HUES64 (cell line): ENCODE measurements at regions not wholly inside any gene's neighbourhood (a gene's known extent, or its start where the extent isn't known, plus 50 kb on each side); places are given as distances from the start of the nearest gene placed in this dataset.

ENCODE experiments used
- H3K27ac ChIP-seq: 2 replicates; pipeline ENCODE4 v1.7.0; 2013; ENCODE audit warnings: low read depth, low read length, inconsistent platforms
- H3K27me3 ChIP-seq: 2 replicates; pipeline ENCODE4 v1.6.1; 2013; ENCODE audit warnings: mild to moderate bottlenecking, low read length; ENCODE audit not compliant: insufficient read depth
- H3K36me3 ChIP-seq: 2 replicates; pipeline ENCODE4 v1.6.1; 2013; ENCODE audit warnings: mild to moderate bottlenecking, low read length; ENCODE audit not compliant: insufficient read depth
- H3K4me1 ChIP-seq: 2 replicates; pipeline ENCODE4 v1.6.1; 2013; ENCODE audit warnings: mild to moderate bottlenecking, low read length, moderate library complexity; ENCODE audit not compliant: insufficient read depth
- H3K4me3 ChIP-seq: 2 replicates; pipeline ENCODE4 v1.5.1; 2013; ENCODE audit warnings: mild to moderate bottlenecking, low read length, moderate library complexity
- H3K9ac ChIP-seq: 2 replicates; pipeline ENCODE4 v1.6.1; 2013; ENCODE audit warnings: mild to moderate bottlenecking, low read depth, low read length
- H3K9me3 ChIP-seq: 2 replicates; pipeline ENCODE4 v1.6.1; 2013; ENCODE audit warnings: low read depth, low read length; ENCODE audit not compliant: insufficient read depth
- whole genome bisulfite sequencing: fragments of 150-250, 120-280 bp; methylation state at CpG from one replicate; pipeline ENCODE4 v1.1.7; 2013; ENCODE audit warnings: missing lambda C conversion rate; 5-methylcytosine and 5-hydroxymethylcytosine counted together

DNA sequence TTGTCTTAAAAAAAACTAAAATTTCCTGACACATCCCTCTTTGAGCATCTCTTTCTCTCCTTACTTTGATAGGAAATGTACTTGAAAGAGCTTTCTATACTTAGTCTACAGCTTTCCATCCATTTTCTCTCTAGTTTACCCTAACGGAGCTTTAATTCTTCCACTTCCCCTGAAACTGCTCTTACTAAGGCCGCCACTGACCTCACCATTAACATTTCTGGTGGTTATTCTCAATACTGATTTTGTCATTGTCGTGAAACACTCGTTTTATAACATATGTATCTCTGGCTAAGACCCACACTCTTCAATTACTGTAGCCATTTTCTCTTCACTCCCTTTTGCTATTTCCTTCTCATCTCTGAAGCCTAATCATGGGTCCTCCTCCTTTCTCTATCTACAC, 262.0 kb upstream of the FERD3L start:
- no peak overlapping the region for H3K9ac ChIP-seq
- no peak overlapping the region for H3K27ac ChIP-seq
- H3K36me3 ChIP-seq, result no peaks in the 10 kb centered on the region
- WGBS, result 97% methylated on average over 4 of the region's 4 CpGs
- H3K27me3 ChIP-seq, result no peaks in the 10 kb centered on the region
- H3K4me1 ChIP-seq, result peaks cover 19% of the 10 kb centered on the region
- H3K9me3 ChIP-seq, result no peaks in the 10 kb centered on the region
- H3K4me3 ChIP-seq, result no peak overlapping the region

DNA sequence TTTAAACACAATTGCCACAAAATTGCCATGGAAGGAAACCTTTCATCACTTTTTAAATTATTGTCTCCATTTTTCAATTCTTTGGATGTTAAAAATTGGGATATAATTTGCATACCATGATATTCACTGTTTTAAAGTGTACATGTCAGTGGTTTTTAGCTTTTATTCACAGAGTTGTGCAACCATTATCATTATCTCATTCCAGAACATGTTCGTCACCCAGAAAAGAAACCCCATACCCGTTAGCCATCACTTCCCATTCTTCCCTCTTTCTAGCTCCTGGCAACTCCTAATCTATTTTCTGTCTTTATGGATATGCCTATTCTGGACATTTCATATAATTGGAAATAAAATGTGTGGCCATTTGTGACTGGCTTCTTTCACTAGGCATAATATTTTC, 260.3 kb upstream of the FERD3L start:
- Histone ChIP-seq H3K27me3 (no peaks in the 10 kb centered on the region), H3K27ac (peak overlapping the region; percentile 59), H3K9me3 (no peaks in the 10 kb centered on the region), H3K4me3 (no peak overlapping the region), H3K36me3 (no peaks in the 10 kb centered on the region), H3K9ac (no peak overlapping the region), H3K4me1 (peaks cover 23% of the 10 kb centered on the region)
- 90% methylated on average over 2 of the region's 2 CpGs for WGBS

DNA sequence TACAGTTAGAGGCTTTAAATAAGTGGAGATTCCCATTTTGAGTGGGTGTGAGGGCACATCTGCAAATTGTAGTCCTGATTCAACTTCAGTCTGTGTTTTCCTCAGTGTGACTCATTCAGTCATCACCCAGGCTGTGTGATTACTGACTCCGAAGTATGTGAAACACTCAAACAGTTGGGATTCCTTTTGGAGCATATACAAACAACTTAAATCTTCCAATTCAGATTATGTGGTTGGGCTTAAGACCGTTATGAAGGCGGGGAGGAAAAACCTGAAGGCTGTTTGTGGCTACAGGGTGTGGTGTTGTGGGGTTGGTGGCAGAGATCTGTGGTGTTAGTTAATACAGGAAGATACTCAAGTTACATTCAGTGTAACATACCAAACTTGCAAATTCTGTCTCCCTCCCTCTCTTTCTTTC, 259.7 kb upstream of the FERD3L start:
- WGBS, result 38% methylated on average over 3 of the region's 3 CpGs
- Histone ChIP-seq H3K9ac (no peak overlapping the region), H3K27ac (peak overlapping the region; percentile 59), H3K9me3 (no peaks in the 10 kb centered on the region), H3K4me1 (peaks cover 24% of the 10 kb centered on the region), H3K27me3 (no peaks in the 10 kb centered on the region), H3K4me3 (no peak overlapping the region), H3K36me3 (no peaks in the 10 kb centered on the region)

DNA sequence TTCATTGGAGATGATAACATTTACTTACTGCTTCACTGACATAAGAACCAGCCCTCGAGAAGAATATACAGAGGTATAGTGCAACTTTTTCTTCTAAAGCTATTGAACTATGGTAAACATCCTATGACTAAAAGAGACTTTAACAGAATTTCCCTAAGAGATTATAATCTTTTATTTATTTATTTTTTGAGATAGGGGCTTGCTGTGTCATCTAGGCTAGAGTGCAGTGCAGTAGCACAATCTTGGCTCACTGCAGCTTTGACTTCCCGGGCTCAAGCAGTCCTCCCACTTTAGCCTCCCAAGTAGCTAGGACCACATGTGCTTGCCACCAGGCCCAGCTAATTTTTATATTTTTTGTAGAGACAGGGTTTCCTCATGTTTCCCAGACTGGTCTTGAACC, 258.5 kb upstream of the FERD3L start:
- no peaks in the 10 kb centered on the region for H3K27me3 ChIP-seq
- WGBS, result 100% methylated on average over 2 of the region's 2 CpGs
- H3K27ac ChIP-seq, result no peak overlapping the region
- no peak overlapping the region for H3K9ac ChIP-seq
- H3K4me1 ChIP-seq, result peaks cover 24% of the 10 kb centered on the region
- H3K4me3 ChIP-seq, result no peak overlapping the region
- H3K36me3 ChIP-seq, result no peaks in the 10 kb centered on the region
- H3K9me3 ChIP-seq, result no peaks in the 10 kb centered on the region

DNA sequence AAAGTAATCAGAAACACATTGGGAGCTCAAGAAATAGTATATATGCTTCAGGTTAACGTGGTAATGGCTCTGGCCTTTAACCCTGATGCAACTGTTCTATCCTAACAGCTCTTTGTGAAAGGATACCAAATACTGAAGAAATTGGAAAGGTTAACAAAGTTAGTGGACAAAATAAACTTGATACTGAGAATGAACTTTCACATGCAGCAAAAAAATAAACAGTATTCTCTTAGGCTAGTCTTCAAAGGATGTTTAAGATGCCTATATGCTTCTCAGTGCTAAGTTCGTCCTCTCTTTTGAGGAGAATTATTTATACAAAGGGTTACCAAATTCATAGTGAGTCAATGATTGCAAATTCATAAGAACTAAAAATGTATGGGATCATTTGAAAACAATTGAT, 256.2 kb upstream of the FERD3L start:
- WGBS, result 95% methylated on average over 2 of the region's 2 CpGs
- Histone ChIP-seq H3K4me1 (peaks cover 24% of the 10 kb centered on the region), H3K27me3 (no peaks in the 10 kb centered on the region), H3K36me3 (no peaks in the 10 kb centered on the region), H3K9me3 (no peaks in the 10 kb centered on the region), H3K9ac (no peak overlapping the region), H3K27ac (no peak overlapping the region), H3K4me3 (no peak overlapping the region)

DNA sequence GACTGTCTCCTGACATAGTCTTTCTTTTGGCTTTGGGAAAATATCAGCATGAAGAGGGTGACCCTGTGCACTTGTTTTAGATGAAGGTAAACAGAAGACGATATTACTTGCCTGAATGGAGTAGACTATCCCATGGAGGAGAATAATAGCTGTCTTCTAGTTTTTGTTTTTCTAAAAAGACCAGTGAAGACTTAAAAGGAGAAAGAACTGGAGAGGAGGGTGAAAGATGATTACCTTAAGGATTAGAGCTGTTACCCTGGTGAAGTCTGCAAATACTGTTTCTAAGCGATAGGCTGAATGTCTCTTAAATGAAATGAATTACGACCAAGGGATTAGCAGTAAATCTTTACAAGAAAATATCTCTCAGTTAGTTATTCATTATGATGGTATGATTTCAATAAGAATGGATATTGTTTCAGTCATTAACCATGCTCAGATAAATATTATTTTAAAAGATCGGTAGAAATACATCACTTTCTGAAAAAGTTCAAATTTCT, 255.6 kb upstream of the FERD3L start:
- H3K36me3 ChIP-seq, result no peaks in the 10 kb centered on the region

DNA sequence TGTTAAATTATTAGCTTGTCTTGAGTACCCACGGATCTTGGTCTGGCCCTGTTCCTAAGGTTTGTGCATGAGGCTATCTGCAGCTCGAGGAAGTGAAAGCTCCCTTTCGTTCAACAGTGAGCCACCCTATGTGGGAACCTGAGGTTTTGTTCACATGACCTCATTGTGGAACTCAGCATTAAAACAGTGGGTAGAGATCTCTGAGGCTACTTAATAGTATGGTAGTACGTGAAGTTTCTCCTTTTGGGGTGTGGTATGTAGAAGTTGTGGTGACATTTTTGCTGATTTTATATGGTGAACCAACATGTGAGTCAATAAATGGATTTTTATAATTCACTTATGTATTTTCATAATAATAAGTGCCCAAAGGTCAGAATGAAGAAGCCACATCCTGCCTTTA, 252.7 kb upstream of the FERD3L start:
- Histone ChIP-seq H3K27ac (no peak overlapping the region), H3K36me3 (no peaks in the 10 kb centered on the region), H3K27me3 (no peaks in the 10 kb centered on the region), H3K9me3 (no peaks in the 10 kb centered on the region), H3K4me1 (peaks cover 5% of the 10 kb centered on the region; the same call in 1 of the 2 replicates), H3K9ac (no peak overlapping the region), H3K4me3 (no peak overlapping the region)
- WGBS, result 89% methylated on average over 4 of the region's 4 CpGs

More for the DNA sequence above, 255.6 kb upstream of the FERD3L start:
- Histone ChIP-seq H3K4me1 (peaks cover 19% of the 10 kb centered on the region), H3K27ac (no peak overlapping the region), H3K9ac (no peak overlapping the region), H3K9me3 (no peaks in the 10 kb centered on the region), H3K27me3 (no peaks in the 10 kb centered on the region), H3K4me3 (no peak overlapping the region)
- WGBS, result 87% methylated on average over 3 of the region's 4 CpGs

DNA sequence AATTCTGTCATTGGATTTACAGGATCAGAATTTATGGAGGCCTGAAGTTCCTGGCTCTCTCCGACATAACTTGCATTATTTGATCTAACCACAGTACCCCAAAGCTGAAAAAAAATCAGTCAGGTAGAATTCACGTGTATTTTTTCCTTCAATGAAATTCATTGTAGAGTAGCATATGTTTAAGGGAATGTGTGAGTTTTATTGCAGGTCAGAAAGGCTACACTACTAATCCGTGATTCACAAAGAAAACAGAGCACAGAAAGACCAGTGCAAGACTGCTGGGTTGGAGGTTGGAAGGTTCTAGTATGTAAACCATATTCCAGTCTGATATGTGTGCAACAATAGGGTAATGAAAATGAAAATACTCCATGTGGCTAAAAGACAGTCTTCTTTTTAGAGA, 247.0 kb upstream of the FERD3L start:
- no peak overlapping the region for H3K27ac ChIP-seq
- 97% methylated on average over 3 of the region's 3 CpGs for WGBS
- no peaks in the 10 kb centered on the region for H3K36me3 ChIP-seq
- no peak overlapping the region for H3K4me3 ChIP-seq
- H3K9ac ChIP-seq, result no peak overlapping the region
- no peaks in the 10 kb centered on the region for H3K27me3 ChIP-seq
- H3K9me3 ChIP-seq, result no peaks in the 10 kb centered on the region
- no peaks in the 10 kb centered on the region for H3K4me1 ChIP-seq

DNA sequence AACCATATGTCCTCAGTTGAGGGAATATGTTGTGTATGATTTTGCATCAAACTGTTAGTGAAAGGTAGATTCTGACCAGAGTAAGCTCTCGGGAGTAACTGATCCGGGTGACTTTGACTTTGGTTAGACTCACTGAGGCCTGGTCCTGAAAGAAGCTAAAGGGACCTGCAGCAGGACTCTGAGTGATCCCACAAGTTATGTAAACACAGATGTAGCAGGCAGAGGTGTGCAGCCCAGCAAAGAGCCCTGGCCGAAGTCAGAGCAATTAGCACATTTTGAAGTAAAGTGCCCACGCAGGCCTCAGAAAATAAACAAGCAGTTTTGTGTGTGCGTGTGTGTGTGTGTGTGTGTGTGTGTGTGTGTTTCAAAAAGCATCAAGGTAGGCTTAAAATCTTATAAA, 245.6 kb upstream of the FERD3L start:
- Histone ChIP-seq H3K9me3 (no peaks in the 10 kb centered on the region), H3K27me3 (no peaks in the 10 kb centered on the region), H3K27ac (no peak overlapping the region), H3K36me3 (no peaks in the 10 kb centered on the region), H3K9ac (no peak overlapping the region), H3K4me1 (no peaks in the 10 kb centered on the region), H3K4me3 (no peak overlapping the region)
- 78% methylated on average over 5 of the region's 5 CpGs for whole genome bisulfite sequencing

DNA sequence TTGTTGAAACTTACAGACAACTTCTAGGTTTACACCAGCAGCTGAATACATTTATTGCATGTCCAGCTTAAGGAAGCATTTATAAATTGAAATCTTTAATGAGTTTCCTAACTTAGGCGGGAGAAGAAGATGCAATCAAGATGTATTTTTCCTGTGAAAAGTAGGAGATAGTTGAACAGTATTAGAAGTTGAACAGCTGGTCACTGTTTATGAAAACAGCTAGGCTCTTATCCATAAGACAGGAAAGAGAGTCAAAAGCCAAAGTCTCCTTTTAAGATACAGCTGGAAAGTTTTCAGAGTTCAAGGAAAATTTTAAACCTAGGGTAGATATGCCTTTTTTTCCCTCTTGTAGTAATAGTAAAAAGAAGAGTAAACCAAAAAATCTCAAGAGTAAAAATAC, 236.1 kb upstream of the FERD3L start:
- Histone ChIP-seq H3K4me3 (no peak overlapping the region), H3K36me3 (no peaks in the 10 kb centered on the region), H3K9ac (no peak overlapping the region), H3K27ac (no peak overlapping the region), H3K27me3 (no peaks in the 10 kb centered on the region), H3K4me1 (no peaks in the 10 kb centered on the region; the same call in 1 of the 2 replicates), H3K9me3 (no peaks in the 10 kb centered on the region)
- 93% methylated on average over 1 of the region's 1 CpG for WGBS

DNA sequence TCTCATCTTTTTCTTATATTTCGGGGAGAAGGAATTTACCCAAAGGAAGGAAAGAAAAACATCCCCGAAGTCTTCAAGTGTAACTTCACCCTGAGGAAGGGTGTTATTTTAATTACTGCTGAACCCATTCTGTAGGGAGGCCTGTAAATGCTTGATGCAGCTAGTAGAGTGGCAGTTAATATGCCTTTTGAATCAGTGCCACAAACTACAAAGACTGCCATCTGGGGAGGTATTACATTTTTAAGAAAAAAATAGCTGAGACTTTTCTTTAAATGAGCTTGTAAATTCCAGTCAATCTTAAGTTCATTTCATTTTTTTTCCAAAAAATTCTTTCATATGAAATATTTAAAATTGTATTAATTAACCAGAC, 233.1 kb upstream of the FERD3L start:
- no peaks in the 10 kb centered on the region; the same call in 1 of the 2 replicates for H3K4me1 ChIP-seq
- H3K27ac ChIP-seq, result no peak overlapping the region
- no peaks in the 10 kb centered on the region for H3K36me3 ChIP-seq
- H3K4me3 ChIP-seq, result no peak overlapping the region
- WGBS, result 100% methylated on average over 2 of the region's 2 CpGs
- H3K27me3 ChIP-seq, result no peaks in the 10 kb centered on the region
- H3K9ac ChIP-seq, result no peak overlapping the region
- H3K9me3 ChIP-seq, result no peaks in the 10 kb centered on the region

DNA sequence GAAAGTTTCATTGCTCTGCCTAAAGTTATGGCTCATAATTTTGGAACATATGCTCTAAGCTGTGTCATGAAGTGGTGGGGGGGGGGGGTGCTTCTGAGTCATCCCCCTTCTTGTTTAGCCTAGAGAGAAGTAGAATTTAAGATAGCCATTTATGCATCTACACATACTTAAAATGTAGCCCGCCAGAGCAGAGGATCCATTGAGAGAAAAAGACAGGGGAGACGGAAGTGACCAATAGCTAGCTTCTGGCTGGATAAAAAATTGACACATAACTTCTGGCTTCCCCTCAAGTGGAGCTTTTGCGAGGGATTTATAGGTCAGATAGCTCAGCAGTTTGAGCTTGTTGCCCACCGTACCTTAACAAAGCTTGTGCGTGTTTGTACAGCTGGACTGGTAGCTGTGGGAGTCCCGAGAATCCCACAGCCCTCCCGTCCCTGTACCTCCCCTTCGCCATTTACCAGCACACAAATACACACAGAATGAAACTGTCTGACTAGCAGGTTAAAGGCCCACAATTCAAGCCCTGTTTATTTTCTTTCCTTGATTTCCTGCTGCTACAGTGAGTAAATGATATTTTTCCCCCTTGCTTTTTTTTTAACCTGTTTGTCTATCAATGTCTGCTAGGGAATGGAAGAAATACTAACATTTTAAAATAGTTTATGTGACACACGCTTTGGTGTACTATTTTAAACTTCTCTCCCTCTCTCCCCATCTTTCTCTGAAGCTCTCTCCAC, 232.6 kb upstream of the FERD3L start:
- Histone ChIP-seq H3K36me3 (no peaks in the 10 kb centered on the region), H3K27ac (no peak overlapping the region)
- WGBS, result 88% methylated on average over 9 of the region's 9 CpGs

More for the DNA sequence above, 232.6 kb upstream of the FERD3L start:
- Histone ChIP-seq H3K4me3 (no peak overlapping the region), H3K9me3 (no peaks in the 10 kb centered on the region), H3K27me3 (no peaks in the 10 kb centered on the region), H3K4me1 (no peaks in the 10 kb centered on the region; the same call in 1 of the 2 replicates), H3K9ac (no peak overlapping the region)
